ENCODE measurements at regions not wholly inside any gene's neighbourhood (a gene's known extent, or its start where the extent isn't known, plus 50 kb on each side); places are given as distances from the start of the nearest gene placed in this dataset.

DNA sequence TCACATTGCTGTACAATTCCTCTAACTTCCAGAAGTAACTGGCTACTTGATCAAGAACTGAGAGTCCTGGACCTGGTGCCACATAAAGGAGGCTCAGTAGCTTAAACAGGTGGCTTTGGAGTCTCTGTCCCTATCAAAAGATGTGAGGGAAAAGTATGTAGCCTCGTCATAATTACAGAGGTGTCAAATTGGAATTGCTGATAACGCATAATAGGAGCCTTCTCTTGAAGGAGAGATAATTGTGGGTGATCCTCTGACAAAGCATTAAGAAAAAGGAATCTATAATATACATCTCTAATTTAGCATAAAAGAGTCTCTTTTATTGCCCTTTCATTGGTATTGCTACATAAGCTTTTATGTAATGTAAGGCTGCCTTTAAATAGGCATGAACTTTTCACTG lies 1246.4 kb upstream of the CDH9 start:
- Mint-ChIP-seq H3K36me3 (ENCODE audit: low read depth) (no peaks in the 10 kb centered on the region), H3K9me3 (peaks cover 33% of the 10 kb centered on the region), H3K4me1 (ENCODE audit: low read depth) (no peaks in the 10 kb centered on the region), H3K27me3 (ENCODE audit: low read depth) (no peaks in the 10 kb centered on the region), H3K4me3 (no peak overlapping the region), H3K27ac (no peak overlapping the region)
- no peak for DNase-seq (ENCODE audit: low spot score)

- Mint-ChIP-seq H3K27ac (no peak overlapping the region), H3K36me3 (ENCODE audit: low read depth) (no peaks in the 10 kb centered on the region), H3K9me3 (peaks cover 20% of the 10 kb centered on the region), H3K27me3 (ENCODE audit: low read depth) (no peaks in the 10 kb centered on the region), H3K4me3 (no peak overlapping the region), H3K4me1 (ENCODE audit: low read depth) (no peaks in the 10 kb centered on the region)
- DNase-seq (ENCODE audit: low spot score) = no peak
These were observed 1243.0 kb upstream of the CDH9 start for GRCh38 chr5:28281351-28281750.

DNA sequence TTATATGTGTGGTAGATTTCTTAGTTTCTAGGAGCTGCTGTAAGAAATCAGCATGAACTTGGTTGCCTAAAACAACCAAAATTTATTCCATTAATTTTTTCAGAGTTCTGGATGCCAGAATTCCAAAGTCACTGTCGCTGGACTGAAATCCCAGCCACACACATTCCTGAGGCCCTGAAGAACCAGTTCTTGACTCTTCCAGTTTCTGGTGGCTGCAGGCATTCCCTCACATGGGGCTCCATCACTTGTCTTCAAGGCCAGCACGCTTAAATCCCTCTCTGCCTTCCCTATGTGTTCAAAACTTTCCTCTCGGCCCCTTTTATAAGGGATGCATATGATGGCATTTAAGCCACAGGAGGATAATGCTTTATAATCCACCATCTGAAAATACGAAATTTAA lies 1237.5 kb upstream of the CDH9 start:
- no peaks in the 10 kb centered on the region for H3K36me3 Mint-ChIP-seq (ENCODE audit: low read depth)
- no peaks in the 10 kb centered on the region for H3K27me3 Mint-ChIP-seq (ENCODE audit: low read depth)
- no peak for DNase-seq (ENCODE audit: low spot score)
- no peaks in the 10 kb centered on the region for H3K4me1 Mint-ChIP-seq (ENCODE audit: low read depth)
- H3K27ac Mint-ChIP-seq = no peak overlapping the region
- H3K9me3 Mint-ChIP-seq = peaks cover 34% of the 10 kb centered on the region
- no peak overlapping the region for H3K4me3 Mint-ChIP-seq

DNA sequence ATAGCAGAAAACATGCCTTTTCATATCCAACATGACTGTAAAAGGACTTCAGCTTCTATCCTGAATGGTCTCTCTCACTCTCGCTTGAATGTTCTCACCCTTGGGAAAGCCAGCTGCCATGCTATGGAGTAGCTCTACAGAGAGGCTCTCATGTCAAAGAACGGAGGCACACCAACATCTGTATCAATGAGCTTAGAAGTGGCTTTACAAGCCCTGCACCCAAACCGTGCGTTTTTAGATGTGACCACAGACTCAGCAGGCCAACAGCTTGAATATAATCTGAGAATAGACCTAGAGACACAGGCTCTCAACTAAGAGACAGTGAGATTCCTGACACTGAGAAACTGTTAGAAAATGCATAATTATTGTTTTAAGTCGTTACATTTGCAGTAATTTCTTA lies 1231.6 kb upstream of the CDH9 start:
- Mint-ChIP-seq H3K27me3 (ENCODE audit: low read depth) (no peaks in the 10 kb centered on the region), H3K4me3 (no peak overlapping the region), H3K9me3 (peaks cover 48% of the 10 kb centered on the region), H3K36me3 (ENCODE audit: low read depth) (no peaks in the 10 kb centered on the region), H3K27ac (no peak overlapping the region), H3K4me1 (ENCODE audit: low read depth) (no peaks in the 10 kb centered on the region)
- no peak for DNase-seq (ENCODE audit: low spot score)

- H3K27ac Mint-ChIP-seq = no peak overlapping the region
- DNase-seq (ENCODE audit: low spot score) = no peak
- no peak overlapping the region for H3K4me3 Mint-ChIP-seq
- H3K36me3 Mint-ChIP-seq (ENCODE audit: low read depth) = no peaks in the 10 kb centered on the region
- H3K9me3 Mint-ChIP-seq = peaks cover 28% of the 10 kb centered on the region
- no peaks in the 10 kb centered on the region for H3K4me1 Mint-ChIP-seq (ENCODE audit: low read depth)
- no peaks in the 10 kb centered on the region for H3K27me3 Mint-ChIP-seq (ENCODE audit: low read depth)
These were observed 1227.5 kb upstream of the CDH9 start for GRCh38 chr5:28265877-28266276.

- H3K4me1 Mint-ChIP-seq (ENCODE audit: low read depth) = no peaks in the 10 kb centered on the region
- no peak overlapping the region for H3K27ac Mint-ChIP-seq
- H3K9me3 Mint-ChIP-seq = peaks cover 37% of the 10 kb centered on the region
- DNase-seq (ENCODE audit: low spot score) = no peak
- no peaks in the 10 kb centered on the region for H3K36me3 Mint-ChIP-seq (ENCODE audit: low read depth)
- no peaks in the 10 kb centered on the region for H3K27me3 Mint-ChIP-seq (ENCODE audit: low read depth)
- no peak overlapping the region for H3K4me3 Mint-ChIP-seq
These were observed 1216.5 kb upstream of the CDH9 start for GRCh38 chr5:28254846-28255245.

GRCh38 chr5:28253431-28253830 lies 1215.0 kb upstream of the CDH9 start:
- H3K9me3 Mint-ChIP-seq = peaks cover 47% of the 10 kb centered on the region
- H3K36me3 Mint-ChIP-seq (ENCODE audit: low read depth) = no peaks in the 10 kb centered on the region
- no peaks in the 10 kb centered on the region for H3K27me3 Mint-ChIP-seq (ENCODE audit: low read depth)
- no peak for DNase-seq (ENCODE audit: low spot score)
- H3K27ac Mint-ChIP-seq = no peak overlapping the region
- H3K4me1 Mint-ChIP-seq (ENCODE audit: low read depth) = no peaks in the 10 kb centered on the region
- H3K4me3 Mint-ChIP-seq = no peak overlapping the region

DNA sequence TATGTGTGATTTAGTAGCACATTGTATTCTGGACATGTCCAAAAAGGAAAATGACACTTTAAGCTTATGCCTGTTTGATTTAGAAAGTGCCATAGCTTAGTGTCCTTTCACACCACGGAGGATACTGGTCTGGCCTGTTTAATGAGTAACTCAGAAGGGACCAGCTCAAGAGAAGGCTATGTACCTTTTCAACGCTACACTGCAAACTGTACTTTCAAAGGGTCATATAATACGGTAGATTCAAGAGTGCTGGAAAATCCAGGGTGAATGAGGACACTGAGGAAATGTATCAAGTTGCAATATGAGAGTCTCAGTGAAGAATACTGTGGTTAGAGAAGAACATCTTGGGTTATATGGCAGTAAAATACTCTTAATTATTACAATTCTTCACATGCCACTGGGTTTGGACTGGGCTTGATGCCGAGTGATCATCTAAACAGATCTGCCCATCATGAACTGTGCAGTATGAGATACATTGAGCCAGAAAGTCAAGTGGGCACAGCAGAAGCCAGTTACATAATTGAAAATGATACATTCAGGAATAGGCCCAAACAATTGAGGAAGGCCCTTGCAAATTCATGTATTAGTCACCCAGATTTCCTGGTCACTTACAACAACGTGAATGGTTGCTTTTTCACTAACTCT lies 1211.5 kb upstream of the CDH9 start:
- no peak for DNase-seq (ENCODE audit: low spot score)
- Mint-ChIP-seq H3K9me3 (peaks cover 58% of the 10 kb centered on the region), H3K27me3 (ENCODE audit: low read depth) (no peaks in the 10 kb centered on the region), H3K4me1 (ENCODE audit: low read depth) (no peaks in the 10 kb centered on the region), H3K27ac (no peak overlapping the region), H3K36me3 (ENCODE audit: low read depth) (no peaks in the 10 kb centered on the region), H3K4me3 (no peak overlapping the region)

- Mint-ChIP-seq H3K9me3 (peaks cover 31% of the 10 kb centered on the region), H3K27ac (no peak overlapping the region), H3K4me3 (no peak overlapping the region), H3K36me3 (ENCODE audit: low read depth) (no peaks in the 10 kb centered on the region), H3K27me3 (ENCODE audit: low read depth) (no peaks in the 10 kb centered on the region), H3K4me1 (ENCODE audit: low read depth) (no peaks in the 10 kb centered on the region)
- no peak for DNase-seq (ENCODE audit: low spot score)
These were observed 1196.1 kb upstream of the CDH9 start for GRCh38 chr5:28234356-28234968.

DNA sequence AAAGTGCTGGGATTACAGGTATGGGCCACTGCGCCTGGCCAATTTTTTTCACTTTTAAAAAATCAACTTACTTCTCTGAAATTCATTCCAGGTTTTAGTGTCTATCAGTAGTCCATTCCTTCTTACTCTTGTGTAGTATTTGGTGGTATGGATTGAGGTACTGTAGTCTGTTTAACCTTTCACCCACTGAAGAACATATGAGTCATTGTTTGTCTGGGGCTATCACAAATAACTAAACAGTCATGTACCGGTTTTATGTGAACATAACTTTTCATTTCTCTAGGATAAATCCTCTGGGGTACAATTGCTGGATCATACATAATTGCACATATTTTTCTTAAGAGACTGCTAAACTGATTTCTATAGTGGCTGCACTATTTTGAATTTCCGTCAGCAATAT lies 1188.0 kb upstream of the CDH9 start:
- Mint-ChIP-seq H3K4me3 (no peak overlapping the region), H3K27me3 (ENCODE audit: low read depth) (no peaks in the 10 kb centered on the region), H3K4me1 (ENCODE audit: low read depth) (no peaks in the 10 kb centered on the region), H3K9me3 (peaks cover 30% of the 10 kb centered on the region), H3K36me3 (ENCODE audit: low read depth) (no peaks in the 10 kb centered on the region), H3K27ac (no peak overlapping the region)
- no peak for DNase-seq (ENCODE audit: low spot score)

GRCh38 chr5:28219539-28219938 lies 1181.2 kb upstream of the CDH9 start:
- Mint-ChIP-seq H3K27ac (no peak overlapping the region), H3K9me3 (peaks cover 11% of the 10 kb centered on the region), H3K4me1 (ENCODE audit: low read depth) (no peaks in the 10 kb centered on the region), H3K36me3 (ENCODE audit: low read depth) (no peaks in the 10 kb centered on the region), H3K27me3 (ENCODE audit: low read depth) (no peaks in the 10 kb centered on the region), H3K4me3 (no peak overlapping the region)
- no peak for DNase-seq (ENCODE audit: low spot score)

DNA sequence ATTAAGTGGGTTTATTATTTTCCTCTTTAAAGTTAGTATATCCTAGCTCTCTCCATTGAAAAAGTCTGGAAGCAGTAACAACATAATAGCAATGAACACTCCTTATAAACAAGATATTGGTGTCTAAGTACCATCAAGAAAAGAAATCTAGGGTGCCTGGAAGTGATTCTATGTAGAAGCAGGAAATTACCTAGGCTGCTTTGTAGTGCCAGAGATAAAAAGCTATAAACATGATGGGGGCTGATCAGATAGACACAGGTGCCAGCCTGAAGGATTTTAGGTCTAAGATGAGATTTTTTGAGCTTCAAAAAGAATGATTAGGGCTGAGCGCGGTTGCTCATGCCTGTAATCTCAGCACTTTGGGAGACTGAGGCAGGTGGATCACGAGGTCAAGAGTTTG lies 1179.3 kb upstream of the CDH9 start:
- Mint-ChIP-seq H3K4me3 (no peak overlapping the region), H3K27ac (no peak overlapping the region), H3K27me3 (ENCODE audit: low read depth) (no peaks in the 10 kb centered on the region), H3K4me1 (ENCODE audit: low read depth) (no peaks in the 10 kb centered on the region), H3K9me3 (peaks cover 17% of the 10 kb centered on the region), H3K36me3 (ENCODE audit: low read depth) (no peaks in the 10 kb centered on the region)
- no peak for DNase-seq (ENCODE audit: low spot score)

GRCh38 chr5:28216939-28217360 lies 1178.6 kb upstream of the CDH9 start:
- H3K4me3 Mint-ChIP-seq = no peak overlapping the region
- peaks cover 17% of the 10 kb centered on the region for H3K9me3 Mint-ChIP-seq
- H3K27ac Mint-ChIP-seq = no peak overlapping the region
- no peaks in the 10 kb centered on the region for H3K4me1 Mint-ChIP-seq (ENCODE audit: low read depth)
- H3K36me3 Mint-ChIP-seq (ENCODE audit: low read depth) = no peaks in the 10 kb centered on the region
- H3K27me3 Mint-ChIP-seq (ENCODE audit: low read depth) = no peaks in the 10 kb centered on the region
- no peak for DNase-seq (ENCODE audit: low spot score)

DNA sequence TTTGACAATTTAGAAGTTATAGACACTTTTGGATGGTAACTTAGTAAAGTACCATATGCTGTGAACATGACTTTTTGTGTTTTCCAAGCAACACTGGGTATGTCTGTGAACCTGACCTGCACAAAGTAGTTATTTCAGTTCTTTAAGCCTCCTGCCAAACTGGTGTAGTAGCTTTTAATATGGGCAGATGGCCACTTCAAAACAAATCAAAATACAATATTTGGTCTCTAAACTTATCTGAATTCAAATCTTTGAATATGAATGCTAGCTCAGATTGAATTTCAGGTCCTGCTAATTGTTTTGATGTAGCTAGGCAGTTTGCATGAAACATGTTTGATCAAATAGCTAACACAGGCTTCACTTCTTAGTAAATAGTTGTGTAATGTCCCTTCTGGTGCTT lies 1176.7 kb upstream of the CDH9 start:
- Mint-ChIP-seq H3K27ac (no peak overlapping the region), H3K36me3 (ENCODE audit: low read depth) (no peaks in the 10 kb centered on the region), H3K4me3 (no peak overlapping the region), H3K9me3 (peaks cover 22% of the 10 kb centered on the region), H3K27me3 (ENCODE audit: low read depth) (no peaks in the 10 kb centered on the region), H3K4me1 (ENCODE audit: low read depth) (no peaks in the 10 kb centered on the region)
- DNase-seq (ENCODE audit: low spot score) = no peak

GRCh38 chr5:28214292-28214691 lies 1175.9 kb upstream of the CDH9 start:
- H3K27ac Mint-ChIP-seq = no peak overlapping the region
- no peaks in the 10 kb centered on the region for H3K36me3 Mint-ChIP-seq (ENCODE audit: low read depth)
- H3K27me3 Mint-ChIP-seq (ENCODE audit: low read depth) = no peaks in the 10 kb centered on the region
- no peaks in the 10 kb centered on the region for H3K4me1 Mint-ChIP-seq (ENCODE audit: low read depth)
- H3K9me3 Mint-ChIP-seq = peaks cover 18% of the 10 kb centered on the region
- H3K4me3 Mint-ChIP-seq = no peak overlapping the region
- DNase-seq (ENCODE audit: low spot score) = no peak
